22Rv1 (cell line): ENCODE measurements at regions not wholly inside any gene's neighbourhood (a gene's known extent, or its start where the extent isn't known, plus 50 kb on each side); places are given as distances from the start of the nearest gene placed in this dataset.

Experiments used
- CTCF ChIP-seq: fragments of 450-650 bp; IDR thresholded peaks from 2 replicates; pipeline ENCODE4 v1.5.1; 2017; ENCODE audit warnings: mild to moderate bottlenecking
- ZFX ChIP-seq: fragments of 450-650 bp; IDR thresholded peaks from 2 replicates; pipeline ENCODE4 v1.6.1; 2017; ENCODE audit warnings: antibody characterized with exemption, borderline replicate concordance

GRCh38 chr7:134029-134428, 58.3 kb upstream of the FAM20C start:
- TF ChIP-seq CTCF (no peak), ZFX (no peak)
